NCI-H2196 treated with DMSO at 0.1 percent for 48 hours (cell line): ENCODE measurements at regions not wholly inside any gene's neighbourhood (a gene's known extent, or its start where the extent isn't known, plus 50 kb on each side); places are given as distances from the start of the nearest gene placed in this dataset.
"Not testable (repeated sequence)": the region's sequence is repeated elsewhere in the genome, so short reads cannot be mapped to it uniquely, and the experiment has no call there.

Source experiments
- DNase-seq: peaks from one replicate; lab custom pipeline; 2025; ENCODE audit not compliant: unreplicated experiment; lab: John Stamatoyannopoulos, UW

- DNase-seq: no peak
Observed at GRCh38 chr10:8334631-8335030, 280.1 kb downstream of the GATA3 start.

- DNase-seq: no peak
Observed at GRCh38 chr10:8336629-8337331, 282.3 kb downstream of the GATA3 start.

- no peak for DNase-seq
Observed at GRCh38 chr10:8337332-8337651, 282.8 kb downstream of the GATA3 start.

- no peak for DNase-seq
Observed at GRCh38 chr10:8338177-8338766, 283.8 kb downstream of the GATA3 start.

GRCh38 chr10:8344756-8345155, 290.3 kb downstream of the GATA3 start:
- DNase-seq: no peak

- DNase-seq: no peak
Observed at GRCh38 chr10:8346861-8347260, 292.4 kb downstream of the GATA3 start.

- DNase-seq: not testable (repeated sequence)
Observed at GRCh38 chr10:8347614-8348013, 293.1 kb downstream of the GATA3 start.

- no peak for DNase-seq
Observed at GRCh38 chr10:8349610-8350249, 295.2 kb downstream of the GATA3 start.

GRCh38 chr10:8350250-8350967, 295.9 kb downstream of the GATA3 start:
- DNase-seq: no peak

GRCh38 chr10:8352171-8353075, 297.9 kb downstream of the GATA3 start:
- DNase-seq: no peak

GRCh38 chr10:8356283-8356682, 301.8 kb downstream of the GATA3 start:
- no peak for DNase-seq

GRCh38 chr10:8359467-8359866, 305.0 kb downstream of the GATA3 start:
- DNase-seq: no peak

GRCh38 chr10:8360365-8360764, 305.9 kb downstream of the GATA3 start:
- DNase-seq: no peak

GRCh38 chr10:8360814-8361509, 306.5 kb downstream of the GATA3 start:
- no peak for DNase-seq

GRCh38 chr10:8361510-8361844, 307.0 kb downstream of the GATA3 start:
- DNase-seq: no peak

GRCh38 chr10:8365935-8366911, 311.7 kb downstream of the GATA3 start:
- no peak for DNase-seq

GRCh38 chr10:8367672-8368411, 313.4 kb downstream of the GATA3 start:
- DNase-seq: not testable (repeated sequence)

- DNase-seq: no peak
Observed at GRCh38 chr10:8369666-8370065, 315.2 kb downstream of the GATA3 start.

- no peak for DNase-seq
Observed at GRCh38 chr10:8374334-8374733, 319.8 kb downstream of the GATA3 start.
